ENCODE measurements at regions not wholly inside any gene's neighbourhood (a gene's known extent, or its start where the extent isn't known, plus 50 kb on each side); places are given as distances from the start of the nearest gene placed in this dataset.

- Histone ChIP-seq H3K36me3 (no peaks in the 10 kb centered on the region), H3K4me3 (no peak overlapping the region), H3K27ac (no peak overlapping the region), H3K9me3 (no peaks in the 10 kb centered on the region), H3K27me3 (peaks cover 13% of the 10 kb centered on the region), H3K4me1 (no peaks in the 10 kb centered on the region)
- ATAC-seq = no peak
- WGBS, 2 donors (ENCODE audit: low coverage in 1 of 2) = 26 to 35% methylated on average over 4 to 5 of the region's 5 CpGs
- TF ChIP-seq EP300 (IDR thresholded peaks at IDR 0.05) (no peak), POLR2A (IDR thresholded peaks at IDR 0.05) (no peak), POLR2AphosphoS5 (IDR thresholded peaks at IDR 0.05) (no peak)
- TF ChIP-seq, protein P1, sequence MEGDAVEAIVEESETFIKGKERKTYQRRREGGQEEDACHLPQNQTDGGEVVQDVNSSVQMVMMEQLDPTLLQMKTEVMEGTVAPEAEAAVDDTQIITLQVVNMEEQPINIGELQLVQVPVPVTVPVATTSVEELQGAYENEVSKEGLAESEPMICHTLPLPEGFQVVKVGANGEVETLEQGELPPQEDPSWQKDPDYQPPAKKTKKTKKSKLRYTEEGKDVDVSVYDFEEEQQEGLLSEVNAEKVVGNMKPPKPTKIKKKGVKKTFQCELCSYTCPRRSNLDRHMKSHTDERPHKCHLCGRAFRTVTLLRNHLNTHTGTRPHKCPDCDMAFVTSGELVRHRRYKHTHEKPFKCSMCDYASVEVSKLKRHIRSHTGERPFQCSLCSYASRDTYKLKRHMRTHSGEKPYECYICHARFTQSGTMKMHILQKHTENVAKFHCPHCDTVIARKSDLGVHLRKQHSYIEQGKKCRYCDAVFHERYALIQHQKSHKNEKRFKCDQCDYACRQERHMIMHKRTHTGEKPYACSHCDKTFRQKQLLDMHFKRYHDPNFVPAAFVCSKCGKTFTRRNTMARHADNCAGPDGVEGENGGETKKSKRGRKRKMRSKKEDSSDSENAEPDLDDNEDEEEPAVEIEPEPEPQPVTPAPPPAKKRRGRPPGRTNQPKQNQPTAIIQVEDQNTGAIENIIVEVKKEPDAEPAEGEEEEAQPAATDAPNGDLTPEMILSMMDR (IDR thresholded peaks at IDR 0.05) = no peak
Measured at GRCh38 chr6:98036344-98036923, 753.4 kb upstream of the MMS22L start.

- TF ChIP-seq EP300 (IDR thresholded peaks at IDR 0.05) (no peak), POLR2AphosphoS5 (IDR thresholded peaks at IDR 0.05) (no peak), POLR2A (IDR thresholded peaks at IDR 0.05) (no peak)
- TF ChIP-seq, protein P1 (IDR thresholded peaks at IDR 0.05) = no peak
- Histone ChIP-seq H3K9me3 (no peaks in the 10 kb centered on the region), H3K27me3 (peaks cover 13% of the 10 kb centered on the region), H3K4me1 (no peaks in the 10 kb centered on the region), H3K36me3 (no peaks in the 10 kb centered on the region), H3K4me3 (no peak overlapping the region), H3K27ac (no peak overlapping the region)
- no peak for ATAC-seq
- WGBS, 2 donors (ENCODE audit: low coverage in 1 of 2) = 56 to 66% methylated on average over 6 of the region's 6 CpGs
Measured at GRCh38 chr6:98037571-98037970, 754.6 kb upstream of the MMS22L start.

- Histone ChIP-seq H3K27ac (no peak overlapping the region), H3K36me3 (no peaks in the 10 kb centered on the region), H3K9me3 (no peaks in the 10 kb centered on the region), H3K4me1 (no peaks in the 10 kb centered on the region), H3K27me3 (peaks cover 16% of the 10 kb centered on the region), H3K4me3 (no peak overlapping the region)
- no peak for ATAC-seq
- no peak for TF ChIP-seq POLR2A (IDR thresholded peaks at IDR 0.05)
- TF ChIP-seq POLR2AphosphoS5 (IDR thresholded peaks at IDR 0.05) = no peak
- no peak for TF ChIP-seq EP300 (IDR thresholded peaks at IDR 0.05)
- TF ChIP-seq, protein P1 (IDR thresholded peaks at IDR 0.05) = no peak
- 36 to 55% methylated on average over 4 to 5 of the region's 5 CpGs for WGBS, 2 donors (ENCODE audit: low coverage in 1 of 2)
Measured at GRCh38 chr6:98039443-98039842, 756.4 kb upstream of the MMS22L start.

- Histone ChIP-seq H3K9me3 (no peaks in the 10 kb centered on the region), H3K4me3 (no peak overlapping the region), H3K4me1 (no peaks in the 10 kb centered on the region), H3K27ac (no peak overlapping the region), H3K36me3 (no peaks in the 10 kb centered on the region), H3K27me3 (peaks cover 23% of the 10 kb centered on the region)
- 7 to 19% methylated on average over 3 of the region's 3 CpGs for WGBS, 2 donors (ENCODE audit: low coverage in 1 of 2)
- TF ChIP-seq, protein P1 (IDR thresholded peaks at IDR 0.05) = no peak
- no peak for TF ChIP-seq POLR2AphosphoS5 (IDR thresholded peaks at IDR 0.05)
- no peak for TF ChIP-seq EP300 (IDR thresholded peaks at IDR 0.05)
- TF ChIP-seq POLR2A (IDR thresholded peaks at IDR 0.05) = no peak
- no peak for ATAC-seq
Measured at GRCh38 chr6:98039904-98040607, 757.0 kb upstream of the MMS22L start.

GRCh38 chr6:98041056-98041455, 758.0 kb upstream of the MMS22L start:
- TF ChIP-seq EP300 (IDR thresholded peaks at IDR 0.05) (no peak), POLR2A (IDR thresholded peaks at IDR 0.05) (no peak), POLR2AphosphoS5 (IDR thresholded peaks at IDR 0.05) (no peak)
- TF ChIP-seq, protein P1 (IDR thresholded peaks at IDR 0.05) = no peak
- H3K4me3 ChIP-seq = no peak overlapping the region
- H3K9me3 ChIP-seq = no peaks in the 10 kb centered on the region
- H3K27ac ChIP-seq = no peak overlapping the region
- no peak for ATAC-seq
- H3K36me3 ChIP-seq = no peaks in the 10 kb centered on the region
- H3K27me3 ChIP-seq = peaks cover 26% of the 10 kb centered on the region
- no peaks in the 10 kb centered on the region for H3K4me1 ChIP-seq

Data from gastroesophageal sphincter (tissue), 4 donors.